Hematopoietic multipotent progenitor cell treated with erythropoietin and hydrocortisone succinate and interleukin-3 and kit ligand, for 6 days (in vitro differentiated cells): ENCODE measurements at regions not wholly inside any gene's neighbourhood (a gene's known extent, or its start where the extent isn't known, plus 50 kb on each side); places are given as distances from the start of the nearest gene placed in this dataset.

Experiments used
- DNase-seq: peaks from one replicate; pipeline ENCODE4 v3.0.0-alpha.2; 2015

- no peak for DNase-seq
Measured at GRCh38 chr6:139919107-139920026, 544.9 kb upstream of the CITED2 start.

DNA sequence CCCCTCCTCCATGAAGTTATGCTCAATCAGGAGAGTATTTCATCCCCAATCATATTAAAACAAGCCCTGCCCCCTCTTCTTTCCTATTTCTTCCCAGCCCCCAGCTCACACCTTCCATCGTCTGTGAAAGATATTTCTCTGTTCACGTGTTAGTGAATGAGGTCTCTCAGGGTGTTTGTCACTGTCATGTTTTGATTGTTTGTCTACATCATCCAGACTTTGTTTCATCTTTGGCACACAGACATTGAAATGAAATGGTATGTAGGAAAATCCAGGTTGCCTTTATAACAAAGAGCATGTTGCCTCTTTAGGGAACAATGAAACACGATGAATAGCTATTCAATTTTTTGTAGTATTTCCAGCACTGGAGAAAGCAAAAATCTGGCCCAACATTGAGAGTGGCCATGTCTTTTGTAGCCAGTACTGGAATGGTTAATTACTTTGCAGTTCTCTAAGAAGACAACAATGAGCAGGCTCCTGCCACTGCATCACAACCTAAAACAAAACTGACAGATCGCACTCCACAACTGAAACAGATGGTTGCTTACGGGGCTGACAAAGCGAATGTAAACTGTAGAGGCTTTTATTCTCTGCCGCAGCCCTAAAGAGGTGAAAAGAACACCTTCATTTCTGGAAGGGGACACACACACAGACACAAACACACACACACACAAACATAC lies 543.6 kb upstream of the CITED2 start:
- DNase-seq = no peak

DNA sequence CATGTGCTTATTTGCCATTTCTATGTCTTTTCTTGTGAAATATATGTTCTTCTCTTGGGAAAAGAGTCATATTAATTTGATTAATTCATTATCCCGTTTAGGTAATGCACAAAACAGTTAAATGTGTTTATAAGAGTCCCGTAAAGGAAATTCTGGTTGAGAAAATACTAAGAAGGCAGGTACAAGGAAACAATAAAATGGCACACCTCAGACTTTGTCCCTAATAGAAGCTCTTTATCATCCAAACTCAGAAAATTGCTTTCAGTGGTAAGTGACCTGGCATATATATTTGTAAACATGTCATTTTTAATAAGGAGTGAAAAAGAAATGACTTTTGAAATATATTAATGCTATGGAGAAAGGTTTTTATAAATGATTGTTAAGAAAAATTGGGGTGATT lies 540.5 kb upstream of the CITED2 start:
- no peak for DNase-seq

- DNase-seq = no peak
Measured at GRCh38 chr6:139912735-139913400, 538.4 kb upstream of the CITED2 start.

GRCh38 chr6:139909992-139910391 lies 535.5 kb upstream of the CITED2 start:
- DNase-seq = no peak

DNA sequence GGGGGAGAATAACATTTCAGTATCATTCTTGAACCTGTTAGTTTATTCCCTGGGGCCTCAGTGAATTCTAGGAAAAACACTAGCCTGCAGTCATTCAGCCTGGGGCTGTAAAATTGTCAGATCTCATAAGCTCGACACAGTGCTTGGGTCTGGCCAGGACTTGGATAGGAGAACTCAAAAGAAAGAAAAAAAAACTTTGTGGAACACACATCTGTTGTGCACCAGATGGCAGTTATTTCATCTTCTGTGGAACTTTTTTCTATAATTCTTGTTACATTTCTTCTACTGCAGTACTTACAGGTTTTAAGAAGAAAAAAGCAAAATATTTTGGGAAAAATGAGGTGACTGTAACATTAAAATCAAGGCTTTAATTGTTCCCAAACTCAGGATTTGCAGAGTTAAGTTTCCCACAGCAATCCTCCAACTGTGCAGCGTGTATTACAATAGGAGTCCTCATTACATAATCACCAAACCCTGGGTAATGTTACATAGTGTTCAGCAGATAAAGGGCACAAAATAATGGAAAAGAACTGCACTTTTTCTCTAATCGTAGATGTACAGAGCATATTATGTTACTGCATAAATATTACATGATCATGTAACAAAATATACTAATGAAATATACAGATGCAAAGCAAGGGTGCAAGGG lies 531.1 kb upstream of the CITED2 start:
- no peak for DNase-seq

GRCh38 chr6:139904568-139904967 lies 530.1 kb upstream of the CITED2 start:
- DNase-seq = no peak

DNA sequence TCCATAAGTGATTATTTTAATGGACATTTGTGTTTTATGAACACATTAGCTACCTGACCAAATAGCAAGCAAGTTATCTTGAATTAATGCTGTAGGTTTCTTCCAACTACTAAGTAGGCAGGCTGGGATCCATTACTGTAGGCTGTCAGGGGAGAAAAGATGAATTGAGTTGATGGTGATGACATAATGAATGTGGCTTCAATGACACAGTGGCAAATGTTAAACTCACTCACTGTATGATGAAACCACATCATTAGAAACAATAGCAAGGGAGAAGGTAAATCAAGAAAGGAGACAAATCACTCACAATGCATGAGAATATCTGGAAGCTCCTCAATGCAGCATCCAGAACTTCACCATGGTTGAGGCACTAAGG lies 529.7 kb upstream of the CITED2 start:
- no peak for DNase-seq

DNA sequence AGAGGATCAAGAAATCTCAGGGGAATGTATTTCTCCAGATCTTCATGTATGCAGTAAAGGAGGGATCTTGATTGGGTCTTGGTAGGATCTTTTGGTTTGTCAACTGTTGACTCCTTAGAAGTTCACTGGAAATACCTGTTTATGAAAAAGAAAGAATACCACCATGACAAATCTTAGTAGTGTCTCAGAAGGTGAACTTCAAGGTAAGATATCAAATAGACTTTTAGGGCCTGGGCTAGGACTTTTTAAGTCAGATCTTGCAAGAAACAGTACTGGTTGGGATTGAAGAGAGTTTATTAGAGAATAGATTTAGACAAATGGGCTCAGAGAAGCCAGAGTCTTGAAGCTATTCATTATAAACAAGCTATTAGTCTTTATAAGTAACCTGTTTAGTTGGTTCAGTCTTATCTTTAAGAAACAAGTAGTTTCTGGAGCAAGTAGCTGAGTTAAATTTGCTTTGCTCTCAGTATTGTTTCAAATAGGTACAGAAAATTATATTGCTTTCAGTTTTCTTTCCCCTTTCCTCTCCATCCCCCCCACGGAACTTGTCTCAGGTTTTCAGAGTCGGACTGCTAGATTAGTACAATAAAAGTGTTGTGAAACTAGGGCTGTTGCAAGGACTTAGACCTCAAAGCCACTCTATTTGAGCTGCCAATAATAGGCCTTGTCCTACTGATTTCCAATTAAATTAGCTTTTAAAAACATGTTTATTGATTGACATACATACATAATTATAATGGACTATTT lies 529.1 kb upstream of the CITED2 start:
- DNase-seq = peak; percentile 43

- DNase-seq = no peak
Measured at GRCh38 chr6:139895205-139895793, 520.9 kb upstream of the CITED2 start.

- DNase-seq = no peak
Measured at GRCh38 chr6:139894271-139894670, 519.8 kb upstream of the CITED2 start.

- no peak for DNase-seq
Measured at GRCh38 chr6:139891471-139891870, 517.0 kb upstream of the CITED2 start.

- no peak for DNase-seq
Measured at GRCh38 chr6:139888681-139889122, 514.3 kb upstream of the CITED2 start.

GRCh38 chr6:139887275-139887674 lies 512.8 kb upstream of the CITED2 start:
- DNase-seq = no peak

DNA sequence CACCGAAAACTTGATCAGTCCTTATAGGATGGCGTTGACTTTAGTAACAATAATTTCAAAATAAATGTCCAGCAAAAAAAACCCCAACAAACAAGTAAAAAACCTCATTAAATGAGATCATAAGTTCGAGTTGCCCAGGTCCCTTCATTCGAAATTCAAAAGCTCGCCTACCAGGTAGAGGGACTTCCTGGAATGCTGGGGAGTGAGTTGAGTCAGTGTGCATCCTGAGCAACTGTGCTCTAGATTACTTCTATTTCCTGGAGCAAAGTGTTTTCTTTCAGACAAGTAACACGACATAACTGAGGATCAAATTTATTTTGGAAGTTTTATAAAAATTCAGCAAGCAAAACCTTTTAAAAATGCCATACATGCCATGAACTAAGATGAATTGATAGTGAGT lies 511.9 kb upstream of the CITED2 start:
- DNase-seq = no peak

DNA sequence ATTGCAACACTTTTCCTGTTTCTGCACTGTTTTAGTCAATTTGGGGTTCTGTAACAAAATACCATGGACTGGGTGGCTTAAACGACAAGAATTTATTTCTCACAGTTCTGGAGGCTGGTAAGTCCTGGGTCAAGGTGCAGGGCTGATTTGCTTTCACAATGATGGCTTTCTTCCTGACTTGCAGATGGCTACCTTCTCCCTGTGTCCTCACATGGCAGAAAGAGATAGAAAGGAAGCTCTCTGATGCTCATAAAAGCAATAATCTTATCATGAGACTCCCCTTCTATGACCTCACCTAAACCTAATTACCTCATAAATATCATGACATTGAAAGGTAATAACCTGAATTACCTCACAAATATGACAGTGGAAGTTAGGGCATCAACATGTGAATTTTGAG lies 511.5 kb upstream of the CITED2 start:
- no peak for DNase-seq

GRCh38 chr6:139883776-139884175 lies 509.3 kb upstream of the CITED2 start:
- no peak for DNase-seq

GRCh38 chr6:139882977-139883728 lies 508.7 kb upstream of the CITED2 start:
- DNase-seq = no peak

DNA sequence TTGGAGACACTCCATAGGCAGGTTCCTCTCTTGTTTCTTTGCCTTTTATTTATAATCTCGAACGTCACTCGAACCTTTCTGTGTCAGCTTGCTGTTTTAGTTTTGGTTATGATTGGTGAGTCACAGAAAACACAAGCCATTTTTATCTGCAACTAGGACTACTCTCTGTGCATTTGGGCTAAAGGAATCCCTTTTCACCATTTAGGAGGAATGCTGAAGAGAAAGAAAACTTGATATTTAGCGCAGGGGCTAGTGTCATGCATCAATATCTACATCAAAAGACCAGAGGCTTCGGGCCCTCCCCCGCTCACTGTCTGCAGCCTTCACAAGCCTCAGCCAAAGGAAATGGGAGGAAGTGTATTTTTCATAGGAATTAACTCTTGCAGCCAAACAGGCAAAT lies 507.8 kb upstream of the CITED2 start:
- no peak for DNase-seq

GRCh38 chr6:139881728-139882211 lies 507.3 kb upstream of the CITED2 start:
- peak; percentile 63 for DNase-seq

DNA sequence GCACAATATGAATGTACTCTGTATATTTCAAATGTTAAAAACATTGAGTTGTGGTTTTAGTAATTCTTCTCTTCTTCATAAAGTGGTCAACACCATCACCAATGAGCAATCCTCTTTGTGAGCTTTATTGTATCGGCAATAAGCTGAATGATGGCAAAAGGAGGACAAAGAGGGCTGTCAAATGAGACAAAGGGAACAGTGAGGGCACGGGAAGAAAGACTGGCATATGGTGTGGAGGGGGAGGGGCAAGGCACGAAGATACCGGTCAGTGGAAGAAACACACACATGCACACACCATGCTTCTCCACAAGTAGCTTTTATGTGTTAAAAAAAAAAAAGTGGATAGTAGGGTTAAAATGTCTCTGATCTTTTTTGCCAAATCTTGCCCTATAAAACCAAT lies 506.8 kb upstream of the CITED2 start:
- no peak for DNase-seq
